ENCODE measurements at regions not wholly inside any gene's neighbourhood (a gene's known extent, or its start where the extent isn't known, plus 50 kb on each side); places are given as distances from the start of the nearest gene placed in this dataset.

GRCh38 chr2:175847128-175847527 lies 154.9 kb downstream of the LNPK start:
- TF ChIP-seq CTCF (IDR thresholded peaks at IDR 0.05; ENCODE audit: insufficient read depth in 1 of 2, low read depth in 1 of 2, low read length in 1 of 2, severe bottlenecking in 1 of 2, unreplicated experiment in 1 of 2), result no peak
- Histone ChIP-seq H3K36me3 (ENCODE audit: control insufficient read depth, insufficient read depth, low read length) (no peaks in the 10 kb centered on the region), H3K9me3 (no peaks in the 10 kb centered on the region), H3K4me3 (ENCODE audit: low read depth, low read length) (no peak overlapping the region), H3K4me1 (no peaks in the 10 kb centered on the region), H3K27me3 (replicated peaks; ENCODE audit: control insufficient read depth, insufficient read depth, low read length) (no peaks in the 10 kb centered on the region; the same call in 1 of the 2 replicates)
- Mint-ChIP-seq H3K9me3 (ENCODE audit: unreplicated experiment) (no peaks in the 10 kb centered on the region), H3K27ac (ENCODE audit: unreplicated experiment) (no peak overlapping the region), H3K4me3 (ENCODE audit: unreplicated experiment) (no peak overlapping the region), H3K4me1 (ENCODE audit: low read depth, unreplicated experiment) (no peaks in the 10 kb centered on the region), H3K27me3 (ENCODE audit: insufficient read depth, unreplicated experiment) (peaks cover 9% of the 10 kb centered on the region), H3K36me3 (ENCODE audit: insufficient read depth, unreplicated experiment) (no peaks in the 10 kb centered on the region)
- BruUV-seq (replicated peaks), result no TSS peak
- CTCF ChIA-PET, result no interaction called here
- intact Hi-C loops (cut with micrococcal nuclease; ENCODE audit: unreplicated experiment), result no loop called here
- POLR2A ChIA-PET, result no interaction called here
- DNase-seq, result no peak

- Mint-ChIP-seq H3K36me3 (ENCODE audit: insufficient read depth, unreplicated experiment) (no peaks in the 10 kb centered on the region), H3K9me3 (ENCODE audit: unreplicated experiment) (peaks cover 9% of the 10 kb centered on the region), H3K27me3 (ENCODE audit: insufficient read depth, unreplicated experiment) (peaks cover 12% of the 10 kb centered on the region), H3K27ac (ENCODE audit: unreplicated experiment) (no peak overlapping the region), H3K4me3 (ENCODE audit: unreplicated experiment) (no peak overlapping the region), H3K4me1 (ENCODE audit: low read depth, unreplicated experiment) (no peaks in the 10 kb centered on the region)
- no peak for TF ChIP-seq CTCF (IDR thresholded peaks at IDR 0.05; ENCODE audit: insufficient read depth in 1 of 2, low read depth in 1 of 2, low read length in 1 of 2, severe bottlenecking in 1 of 2, unreplicated experiment in 1 of 2)
- H3K36me3 ChIP-seq (ENCODE audit: control insufficient read depth, insufficient read depth, low read length), result no peaks in the 10 kb centered on the region
- no peaks in the 10 kb centered on the region; the same call in 1 of the 2 replicates for H3K9me3 ChIP-seq
- no peak overlapping the region for H3K4me3 ChIP-seq (ENCODE audit: low read depth, low read length)
- H3K4me1 ChIP-seq, result no peaks in the 10 kb centered on the region
- no peaks in the 10 kb centered on the region; the same call in 1 of the 2 replicates for H3K27me3 ChIP-seq (replicated peaks; ENCODE audit: control insufficient read depth, insufficient read depth, low read length)
- CTCF ChIA-PET, result no interaction called here
- POLR2A ChIA-PET, result no interaction called here
- intact Hi-C loops (cut with micrococcal nuclease; ENCODE audit: unreplicated experiment), result no loop called here
- DNase-seq, result no peak
- BruUV-seq (replicated peaks), result no TSS peak
These were observed 157.9 kb downstream of the LNPK start for GRCh38 chr2:175844169-175844568.

- ChIA-PET CTCF (no interaction called here), POLR2A (no interaction called here)
- no peaks in the 10 kb centered on the region for H3K36me3 Mint-ChIP-seq (ENCODE audit: insufficient read depth, unreplicated experiment)
- no peaks in the 10 kb centered on the region for H3K36me3 ChIP-seq (ENCODE audit: control insufficient read depth, insufficient read depth, low read length)
- peaks cover 12% of the 10 kb centered on the region for H3K27me3 Mint-ChIP-seq (ENCODE audit: insufficient read depth, unreplicated experiment)
- H3K27me3 ChIP-seq (replicated peaks; ENCODE audit: control insufficient read depth, insufficient read depth, low read length), result no peaks in the 10 kb centered on the region; the same call in 1 of the 2 replicates
- no peaks in the 10 kb centered on the region for H3K4me1 Mint-ChIP-seq (ENCODE audit: low read depth, unreplicated experiment)
- no peak overlapping the region for H3K27ac Mint-ChIP-seq (ENCODE audit: unreplicated experiment)
- no peak for TF ChIP-seq CTCF (IDR thresholded peaks at IDR 0.05; ENCODE audit: insufficient read depth in 1 of 2, low read depth in 1 of 2, low read length in 1 of 2, severe bottlenecking in 1 of 2, unreplicated experiment in 1 of 2)
- H3K9me3 ChIP-seq, result no peaks in the 10 kb centered on the region; the same call in 1 of the 2 replicates
- BruUV-seq (replicated peaks), result no TSS peak
- H3K4me3 ChIP-seq (ENCODE audit: low read depth, low read length), result no peak overlapping the region
- peaks cover 9% of the 10 kb centered on the region for H3K9me3 Mint-ChIP-seq (ENCODE audit: unreplicated experiment)
- H3K4me1 ChIP-seq, result no peaks in the 10 kb centered on the region
- intact Hi-C loops (cut with micrococcal nuclease; ENCODE audit: unreplicated experiment), result no loop called here
- H3K4me3 Mint-ChIP-seq (ENCODE audit: unreplicated experiment), result no peak overlapping the region
- DNase-seq, result no peak
These were observed 158.4 kb downstream of the LNPK start for GRCh38 chr2:175843625-175844024.

All from Caco-2 (cell line).